ENCODE measurements at regions not wholly inside any gene's neighbourhood (a gene's known extent, or its start where the extent isn't known, plus 50 kb on each side); places are given as distances from the start of the nearest gene placed in this dataset.

DNA sequence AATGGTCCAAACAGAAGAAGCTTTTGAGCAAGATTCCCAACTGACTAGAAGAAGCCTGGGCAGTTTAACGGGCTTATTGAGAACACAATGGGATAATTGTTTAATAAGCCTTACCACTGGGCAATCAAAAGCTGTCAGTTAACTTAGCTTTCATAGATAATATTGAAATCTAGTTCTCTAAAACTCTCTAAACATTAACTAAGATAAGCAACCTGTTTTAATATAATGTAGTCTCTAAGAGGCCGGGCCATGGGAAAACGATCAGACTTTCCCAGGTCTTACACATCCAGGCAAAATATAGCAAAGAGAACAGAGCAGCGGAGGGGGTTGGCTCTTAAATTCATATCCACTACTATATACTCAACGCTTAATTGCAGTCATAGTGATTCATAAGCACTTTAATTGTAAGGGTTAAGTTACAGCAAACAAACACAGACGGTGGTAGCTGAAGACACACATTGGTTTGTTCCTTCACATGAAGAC lies 128.0 kb upstream of the FAM83B start:
- no peaks in the 10 kb centered on the region for H3K27me3 Mint-ChIP-seq

GRCh38 chr6:54719131-54719530 lies 127.4 kb upstream of the FAM83B start:
- Mint-ChIP-seq H3K4me1 (peaks cover 3% of the 10 kb centered on the region), H3K36me3 (ENCODE audit: low read depth) (peaks cover 3% of the 10 kb centered on the region), H3K27ac (no peak overlapping the region), H3K27me3 (no peaks in the 10 kb centered on the region), H3K4me3 (no peak overlapping the region)
- DNase-seq = no peak
- no peak for ATAC-seq
- no peaks in the 10 kb centered on the region for H3K9me3 ChIP-seq (ENCODE audit: control insufficient read depth, low read length, poor library complexity, severe bottlenecking)

More for the DNA sequence above, 128.0 kb upstream of the FAM83B start:
- Mint-ChIP-seq H3K27ac (no peak overlapping the region), H3K4me3 (no peak overlapping the region), H3K4me1 (peaks cover 3% of the 10 kb centered on the region), H3K36me3 (ENCODE audit: low read depth) (peaks cover 3% of the 10 kb centered on the region)
- ATAC-seq = no peak
- DNase-seq = no peak
- no peaks in the 10 kb centered on the region for H3K9me3 ChIP-seq (ENCODE audit: control insufficient read depth, low read length, poor library complexity, severe bottlenecking)

DNA sequence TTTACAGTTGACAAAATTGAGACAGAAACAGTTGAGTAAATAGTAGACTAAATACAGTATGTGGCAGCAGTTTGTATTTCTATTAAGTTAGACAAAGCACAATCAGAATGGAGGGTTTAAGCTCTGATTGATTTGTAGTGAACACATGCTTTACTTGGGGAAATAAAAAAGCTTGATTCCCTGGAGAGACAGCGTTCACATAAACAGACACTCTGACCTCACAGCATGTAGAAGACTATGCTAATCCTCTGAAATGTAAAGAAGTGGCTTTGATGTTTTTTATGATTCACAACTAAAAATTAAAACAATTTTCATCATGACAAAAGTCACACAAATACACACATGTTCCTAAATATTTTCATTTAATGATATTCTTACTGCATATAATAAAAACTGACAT lies 126.9 kb upstream of the FAM83B start:
- Mint-ChIP-seq H3K27me3 (no peaks in the 10 kb centered on the region), H3K4me3 (no peak overlapping the region), H3K4me1 (peaks cover 3% of the 10 kb centered on the region), H3K27ac (no peak overlapping the region), H3K36me3 (ENCODE audit: low read depth) (peaks cover 3% of the 10 kb centered on the region)
- no peaks in the 10 kb centered on the region for H3K9me3 ChIP-seq (ENCODE audit: control insufficient read depth, low read length, poor library complexity, severe bottlenecking)
- ATAC-seq = no peak
- DNase-seq = no peak

DNA sequence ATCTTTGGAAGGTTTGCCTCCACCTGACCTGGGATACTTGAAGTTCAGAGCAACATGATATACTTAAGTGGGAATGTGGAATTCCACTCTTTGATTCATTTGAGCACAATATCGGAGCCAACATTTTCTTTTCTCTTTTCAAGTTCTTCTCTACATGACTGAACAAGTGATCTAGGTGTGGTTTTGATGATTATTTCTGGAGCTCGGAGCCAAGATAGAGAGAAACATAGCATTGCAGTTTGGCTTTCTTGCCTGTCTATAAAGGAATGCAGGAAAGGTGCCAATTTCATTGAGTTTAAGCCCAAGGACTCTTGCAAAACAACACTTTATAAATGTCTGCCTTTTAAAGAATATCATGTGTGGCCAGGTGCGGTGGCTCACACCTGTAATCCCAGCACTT lies 124.2 kb upstream of the FAM83B start:
- DNase-seq (no peak), ATAC-seq (no peak)
- no peak overlapping the region for H3K4me3 Mint-ChIP-seq
- H3K9me3 ChIP-seq (ENCODE audit: control insufficient read depth, low read length, poor library complexity, severe bottlenecking) = no peaks in the 10 kb centered on the region
- H3K36me3 Mint-ChIP-seq (ENCODE audit: low read depth) = no peaks in the 10 kb centered on the region
- no peak overlapping the region for H3K27ac Mint-ChIP-seq
- no peaks in the 10 kb centered on the region for H3K4me1 Mint-ChIP-seq
- no peaks in the 10 kb centered on the region for H3K27me3 Mint-ChIP-seq

GRCh38 chr6:54729716-54730115 lies 116.9 kb upstream of the FAM83B start:
- Mint-ChIP-seq H3K4me3 (no peak overlapping the region), H3K27me3 (no peaks in the 10 kb centered on the region), H3K27ac (no peak overlapping the region), H3K36me3 (ENCODE audit: low read depth) (no peaks in the 10 kb centered on the region), H3K4me1 (no peaks in the 10 kb centered on the region)
- ATAC-seq (no peak), DNase-seq (no peak)
- H3K9me3 ChIP-seq (ENCODE audit: control insufficient read depth, low read length, poor library complexity, severe bottlenecking) = no peaks in the 10 kb centered on the region

GRCh38 chr6:54730767-54731630 lies 115.6 kb upstream of the FAM83B start:
- H3K27ac Mint-ChIP-seq = no peak overlapping the region
- H3K4me3 Mint-ChIP-seq = no peak overlapping the region

DNA sequence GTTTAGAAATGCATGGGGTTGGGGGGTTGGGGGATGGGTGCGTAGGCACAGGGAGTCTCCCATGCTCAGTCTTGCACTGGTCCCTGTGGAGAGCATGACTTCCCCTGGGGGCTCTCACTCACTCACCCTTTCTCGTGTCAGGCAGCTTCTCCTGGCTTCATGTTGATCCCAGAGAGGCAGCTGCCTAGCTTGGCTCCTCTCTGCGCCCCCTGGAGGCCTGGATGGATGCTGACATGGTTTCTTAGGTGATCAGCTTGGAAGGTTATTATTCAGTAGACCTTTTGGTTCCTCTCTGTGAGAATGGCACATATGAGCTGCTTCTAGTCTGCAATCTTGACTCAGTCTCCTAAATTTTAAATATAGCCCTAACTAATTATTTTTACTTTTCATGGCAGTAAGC lies 109.3 kb upstream of the FAM83B start:
- no peaks in the 10 kb centered on the region for H3K36me3 Mint-ChIP-seq (ENCODE audit: low read depth)
- H3K27me3 Mint-ChIP-seq = no peaks in the 10 kb centered on the region
- H3K4me1 Mint-ChIP-seq = no peaks in the 10 kb centered on the region
- ATAC-seq (no peak), DNase-seq (no peak)
- H3K9me3 ChIP-seq (ENCODE audit: control insufficient read depth, low read length, poor library complexity, severe bottlenecking) = no peaks in the 10 kb centered on the region
- no peak overlapping the region for H3K27ac Mint-ChIP-seq
- no peak overlapping the region for H3K4me3 Mint-ChIP-seq

More at GRCh38 chr6:54730767-54731630, 115.6 kb upstream of the FAM83B start:
- Mint-ChIP-seq H3K27me3 (no peaks in the 10 kb centered on the region), H3K36me3 (ENCODE audit: low read depth) (no peaks in the 10 kb centered on the region), H3K4me1 (no peaks in the 10 kb centered on the region)
- H3K9me3 ChIP-seq (ENCODE audit: control insufficient read depth, low read length, poor library complexity, severe bottlenecking) = no peaks in the 10 kb centered on the region
- no peak for ATAC-seq
- DNase-seq = no peak

GRCh38 chr6:54747955-54748354 lies 98.6 kb upstream of the FAM83B start:
- no peaks in the 10 kb centered on the region for H3K9me3 ChIP-seq (ENCODE audit: control insufficient read depth, low read length, poor library complexity, severe bottlenecking)
- no peak for ATAC-seq
- H3K27ac Mint-ChIP-seq = no peak overlapping the region
- H3K27me3 Mint-ChIP-seq = no peaks in the 10 kb centered on the region
- H3K4me1 Mint-ChIP-seq = no peaks in the 10 kb centered on the region
- no peak overlapping the region for H3K4me3 Mint-ChIP-seq
- no peaks in the 10 kb centered on the region for H3K36me3 Mint-ChIP-seq (ENCODE audit: low read depth)
- DNase-seq = no peak

DNA sequence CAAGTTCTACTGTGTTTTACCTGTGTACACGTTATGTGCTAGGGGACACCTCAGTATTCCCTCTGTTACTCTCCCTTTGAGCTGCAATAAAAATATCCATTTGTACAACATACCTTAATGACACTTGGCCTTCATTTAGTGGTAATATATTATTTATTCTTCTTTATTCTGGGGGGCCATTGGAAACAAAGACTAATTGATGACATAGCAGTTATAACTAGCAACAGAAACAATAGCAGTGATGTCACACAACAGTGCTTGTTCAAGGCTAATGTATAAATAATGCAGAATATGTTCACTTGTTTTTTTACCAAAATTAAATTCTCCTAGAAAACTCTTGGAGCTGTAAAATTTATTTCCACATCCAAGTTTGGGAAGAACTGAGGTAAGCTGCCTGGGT lies 92.2 kb upstream of the FAM83B start:
- DNase-seq (no peak), ATAC-seq (no peak)
- no peak overlapping the region for H3K27ac Mint-ChIP-seq
- H3K4me3 Mint-ChIP-seq = no peak overlapping the region
- H3K27me3 Mint-ChIP-seq = no peaks in the 10 kb centered on the region
- no peaks in the 10 kb centered on the region for H3K9me3 ChIP-seq (ENCODE audit: control insufficient read depth, low read length, poor library complexity, severe bottlenecking)
- H3K4me1 Mint-ChIP-seq = no peaks in the 10 kb centered on the region
- no peaks in the 10 kb centered on the region for H3K36me3 Mint-ChIP-seq (ENCODE audit: low read depth)

GRCh38 chr6:54758340-54758739 lies 88.2 kb upstream of the FAM83B start:
- H3K9me3 ChIP-seq (ENCODE audit: control insufficient read depth, low read length, poor library complexity, severe bottlenecking) = no peaks in the 10 kb centered on the region
- no peak overlapping the region for H3K27ac Mint-ChIP-seq
- no peak overlapping the region for H3K4me3 Mint-ChIP-seq
- H3K4me1 Mint-ChIP-seq = no peaks in the 10 kb centered on the region
- H3K36me3 Mint-ChIP-seq (ENCODE audit: low read depth) = no peaks in the 10 kb centered on the region
- DNase-seq = no peak
- no peaks in the 10 kb centered on the region for H3K27me3 Mint-ChIP-seq
- no peak for ATAC-seq

- Mint-ChIP-seq H3K36me3 (ENCODE audit: low read depth) (no peaks in the 10 kb centered on the region), H3K27me3 (no peaks in the 10 kb centered on the region), H3K4me1 (no peaks in the 10 kb centered on the region), H3K27ac (no peak overlapping the region), H3K4me3 (no peak overlapping the region)
- DNase-seq = no peak
- H3K9me3 ChIP-seq (ENCODE audit: control insufficient read depth, low read length, poor library complexity, severe bottlenecking) = no peaks in the 10 kb centered on the region
- ATAC-seq = no peak
These were observed 78.1 kb upstream of the FAM83B start for GRCh38 chr6:54768494-54768893.

- Mint-ChIP-seq H3K36me3 (ENCODE audit: low read depth) (no peaks in the 10 kb centered on the region), H3K27me3 (no peaks in the 10 kb centered on the region), H3K4me1 (no peaks in the 10 kb centered on the region), H3K4me3 (no peak overlapping the region), H3K27ac (no peak overlapping the region)
- ATAC-seq (no peak), DNase-seq (no peak)
- H3K9me3 ChIP-seq (ENCODE audit: control insufficient read depth, low read length, poor library complexity, severe bottlenecking) = no peaks in the 10 kb centered on the region
These were observed 76.2 kb upstream of the FAM83B start for GRCh38 chr6:54770328-54770727.

DNA sequence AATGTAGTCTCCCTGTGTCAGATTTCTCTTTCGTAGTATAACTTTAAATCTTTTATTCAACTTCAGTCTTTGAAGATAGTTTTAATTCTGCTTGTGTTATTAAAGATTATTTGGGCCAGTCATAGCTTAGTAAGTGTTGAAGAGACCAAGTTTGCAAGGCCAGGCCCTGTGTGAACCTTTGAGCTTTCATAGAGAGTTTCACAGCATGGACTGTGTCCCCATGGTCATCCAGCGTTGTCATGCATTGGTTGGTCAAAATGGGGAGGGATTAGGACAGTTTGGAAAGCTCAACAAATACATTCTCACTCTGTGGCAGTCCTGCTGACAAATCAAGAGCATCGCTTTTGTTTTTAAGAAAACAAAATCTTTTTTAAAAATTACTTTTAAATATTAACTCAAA lies 74.6 kb upstream of the FAM83B start:
- H3K9me3 ChIP-seq (ENCODE audit: control insufficient read depth, low read length, poor library complexity, severe bottlenecking) = no peaks in the 10 kb centered on the region
- H3K36me3 Mint-ChIP-seq (ENCODE audit: low read depth) = no peaks in the 10 kb centered on the region
- no peak for ATAC-seq
- DNase-seq = no peak
- H3K4me1 Mint-ChIP-seq = no peaks in the 10 kb centered on the region
- H3K4me3 Mint-ChIP-seq = no peak overlapping the region
- H3K27ac Mint-ChIP-seq = no peak overlapping the region
- H3K27me3 Mint-ChIP-seq = no peaks in the 10 kb centered on the region

- no peak for DNase-seq
- no peak for ATAC-seq
- no peaks in the 10 kb centered on the region for H3K9me3 ChIP-seq (ENCODE audit: control insufficient read depth, low read length, poor library complexity, severe bottlenecking)
- Mint-ChIP-seq H3K27me3 (no peaks in the 10 kb centered on the region), H3K4me1 (no peaks in the 10 kb centered on the region), H3K4me3 (no peak overlapping the region), H3K27ac (no peak overlapping the region), H3K36me3 (ENCODE audit: low read depth) (no peaks in the 10 kb centered on the region)
These were observed 74.0 kb upstream of the FAM83B start for GRCh38 chr6:54772610-54773009.

Measured in T-helper 17 cell (primary cell).